GM23338 (cell line): ENCODE measurements at regions not wholly inside any gene's neighbourhood (a gene's known extent, or its start where the extent isn't known, plus 50 kb on each side); places are given as distances from the start of the nearest gene placed in this dataset.

ENCODE experiments used
- ATAC-seq: fragments of 200-7000 bp; cut with Tn5 transposase; 3 replicates; pipeline ENCODE4 v1.9.1; 2020
- DNase-seq: peaks from one replicate; pipeline ENCODE4 v3.0.0-alpha.2; 2015; ENCODE audit warnings: low spot score
- H2AFZ ChIP-seq: fragments of 200-600 bp; sonication (generic); 2 replicates; pipeline ENCODE4 v1.8.0; 2016; ENCODE audit warnings: antibody characterized with exemption, mild to moderate bottlenecking, moderate library complexity
- H3F3A ChIP-seq: fragments of 200-600 bp; sonication (generic); replicated peaks from 2 replicates; pipeline ENCODE4 v1.8.0; 2017; ENCODE audit warnings: antibody characterized with exemption, mixed run types, low read depth
- H3K27ac ChIP-seq: fragments of 200-600 bp; sonication (generic); 2 replicates; pipeline ENCODE4 v1.6.1; 2016; ENCODE audit warnings: low read depth
- H3K27me3 ChIP-seq: fragments of 200-600 bp; sonication (generic); 2 replicates; pipeline ENCODE4 v1.8.0; 2016; ENCODE audit warnings: mild to moderate bottlenecking, mixed run types, moderate library complexity; ENCODE audit not compliant: insufficient read depth
- H3K36me3 ChIP-seq: fragments of 200-600 bp; sonication (generic); 2 replicates; pipeline ENCODE4 v1.8.0; 2016; ENCODE audit warnings: mild to moderate bottlenecking; ENCODE audit not compliant: insufficient read depth
- H3K4me1 ChIP-seq: fragments of 200-600 bp; sonication (generic); 2 replicates; pipeline ENCODE4 v1.8.0; 2016; ENCODE audit warnings: mild to moderate bottlenecking, moderate library complexity; ENCODE audit not compliant: insufficient read depth
- H3K4me2 ChIP-seq: fragments of 200-600 bp; sonication (generic); 2 replicates; pipeline ENCODE4 v1.7.1; 2017; ENCODE audit warnings: mixed run types
- H3K4me3 ChIP-seq: fragments of 200-600 bp; sonication (generic); 2 replicates; pipeline ENCODE4 v1.6.1; 2016; ENCODE audit warnings: mixed run types
- H3K79me2 ChIP-seq: fragments of 200-600 bp; sonication (generic); replicated peaks from 2 replicates; pipeline ENCODE4 v1.8.0; 2017; ENCODE audit warnings: mild to moderate bottlenecking; ENCODE audit not compliant: insufficient read depth
- H3K9me2 ChIP-seq: fragments of 200-600 bp; sonication (generic); 2 replicates; pipeline ENCODE4 v1.8.0; 2017; ENCODE audit not compliant: insufficient read depth
- H4K20me1 ChIP-seq: fragments of 200-600 bp; sonication (generic); replicated peaks from 2 replicates; pipeline ENCODE4 v1.8.0; 2017; ENCODE audit warnings: mild to moderate bottlenecking; ENCODE audit not compliant: insufficient read depth
- H3K27ac Mint-ChIP-seq: 2 replicates; pipeline ENCODE4 v1.8.0; 2020; ENCODE audit warnings: inconsistent platforms, mild to moderate bottlenecking, moderate library complexity, mixed read lengths
- H3K27me3 Mint-ChIP-seq: 3 replicates; pipeline ENCODE4 v1.8.0; 2022; ENCODE audit warnings: low read depth, mild to moderate bottlenecking, moderate library complexity, mixed read lengths, inconsistent platforms; ENCODE audit not compliant: insufficient read depth, poor library complexity
- H3K36me3 Mint-ChIP-seq: 3 replicates; pipeline ENCODE4 v1.8.0; 2021; ENCODE audit warnings: low read depth, mild to moderate bottlenecking, inconsistent platforms, moderate library complexity, mixed read lengths
- H3K4me1 Mint-ChIP-seq: 3 replicates; pipeline ENCODE4 v1.8.0; 2020; ENCODE audit warnings: mild to moderate bottlenecking, inconsistent platforms, mixed read lengths
- H3K4me3 Mint-ChIP-seq: 3 replicates; pipeline ENCODE4 v1.8.0; 2021; ENCODE audit warnings: moderate library complexity, mild to moderate bottlenecking, inconsistent platforms, mixed read lengths
- H3K9me3 Mint-ChIP-seq: 3 replicates; pipeline ENCODE4 v1.8.0; 2020; ENCODE audit warnings: moderate library complexity, mild to moderate bottlenecking, inconsistent platforms, mixed read lengths
- CREB1 ChIP-seq: fragments of 250-450 bp; sonication (Bioruptor Pico); IDR thresholded peaks from 2 replicates; pipeline ENCODE4 v1.5.0; 2020; ENCODE audit warnings: low read depth, mild to moderate bottlenecking, moderate library complexity
- CTCF ChIP-seq, 2 experiments: fragments of 200-600 bp in 1 of 2; sonication (generic) in 1 of 2; conservative IDR thresholded peaks; 2 replicates each; pipeline versions ENCODE4 v1.5.1 to v1.6.1; 2016 to 2017; ENCODE audit warnings: antibody characterized with exemption in 2 of 2, low read depth in 2 of 2, mild to moderate bottlenecking in 2 of 2, moderate library complexity in 1 of 2
- ETS1 ChIP-seq: IDR thresholded peaks from 2 replicates; pipeline ENCODE4 v1.6.1; 2016; ENCODE audit warnings: antibody characterized with exemption
- EZH2 ChIP-seq: fragments of 200-600 bp; sonication (generic); IDR thresholded peaks from one replicate; pipeline ENCODE4 v1.8.0; 2017; ENCODE audit warnings: antibody characterized with exemption, mild to moderate bottlenecking, low read depth; ENCODE audit not compliant: unreplicated experiment
- EZH2phosphoT487 ChIP-seq: fragments of 200-600 bp; sonication (generic); IDR thresholded peaks from one replicate; pipeline ENCODE4 v1.8.1; 2018; ENCODE audit warnings: antibody characterized with exemption; ENCODE audit not compliant: unreplicated experiment
- JUNB ChIP-seq: IDR thresholded peaks from one replicate; pipeline ENCODE4 v1.6.1; 2016; ENCODE audit warnings: antibody characterized with exemption; ENCODE audit not compliant: unreplicated experiment
- NANOG ChIP-seq: IDR thresholded peaks from 2 replicates; pipeline ENCODE4 v1.6.1; 2016; ENCODE audit warnings: antibody characterized with exemption, borderline replicate concordance
- POLR2AphosphoS5 ChIP-seq: IDR thresholded peaks from 2 replicates; pipeline ENCODE4 v1.6.1; 2016; ENCODE audit warnings: antibody characterized with exemption, low read depth
- REST ChIP-seq: IDR thresholded peaks from one replicate; pipeline ENCODE4 v1.6.1; 2018; ENCODE audit warnings: antibody characterized with exemption; ENCODE audit not compliant: unreplicated experiment
- STAT1 ChIP-seq: IDR thresholded peaks from one replicate; pipeline ENCODE4 v1.6.1; 2016; ENCODE audit warnings: antibody characterized with exemption; ENCODE audit not compliant: unreplicated experiment
- ZNF114 ChIP-seq: fragments of 250-450 bp; sonication (Bioruptor Pico); IDR thresholded peaks from 2 replicates; pipeline ENCODE4 v1.5.0; 2020; ENCODE audit warnings: mild to moderate bottlenecking, moderate library complexity
- ZNF331 ChIP-seq: fragments of 250-450 bp; sonication (Bioruptor Pico); IDR thresholded peaks from 2 replicates; pipeline ENCODE4 v1.5.0; 2020; ENCODE audit warnings: low read depth, mild to moderate bottlenecking, moderate library complexity
- ZNF462 ChIP-seq: fragments of 250-450 bp; sonication (Bioruptor Pico); IDR thresholded peaks from 2 replicates; pipeline ENCODE4 v1.5.0; 2020; ENCODE audit warnings: mild to moderate bottlenecking, moderate library complexity

- Histone ChIP-seq H3K4me1 (no peaks in the 10 kb centered on the region), H3K79me2 (no peaks in the 10 kb centered on the region), H2AFZ (peak overlapping the region; percentile 20; the same call in 1 of the 2 replicates), H3F3A (no peaks in the 10 kb centered on the region), H3K27ac (no peak overlapping the region), H3K27me3 (no peaks in the 10 kb centered on the region), H4K20me1 (no peaks in the 10 kb centered on the region), H3K9me2 (no peaks in the 10 kb centered on the region), H3K4me2 (no peak overlapping the region), H3K36me3 (no peaks in the 10 kb centered on the region), H3K4me3 (no peak overlapping the region)
- no peak for TF ChIP-seq CREB1 (CRISPR knock-in tag)
- no peak for TF ChIP-seq NANOG
- TF ChIP-seq EZH2phosphoT487, result no peak
- no peak for TF ChIP-seq JUNB
- TF ChIP-seq STAT1, result no peak
- no peak for TF ChIP-seq POLR2AphosphoS5
- no peak for TF ChIP-seq EZH2
- TF ChIP-seq ZNF462 (CRISPR knock-in tag), result no peak
- no peak for TF ChIP-seq CTCF (conservative IDR thresholded peaks at IDR 0.05; ENCODE audit: low read depth in 2 of 2)
- no peak for TF ChIP-seq ZNF331 (CRISPR knock-in tag)
- no peak for TF ChIP-seq ZNF114 (CRISPR knock-in tag)
- TF ChIP-seq ETS1, result no peak
- TF ChIP-seq REST, result no peak
- Mint-ChIP-seq H3K9me3 (peaks cover 8% of the 10 kb centered on the region; the same call in 2 of the 3 replicates), H3K27ac (no peak overlapping the region), H3K36me3 (peaks cover 3% of the 10 kb centered on the region; the same call in 2 of the 3 replicates), H3K4me3 (no peak overlapping the region), H3K4me1 (peaks cover 7% of the 10 kb centered on the region; the same call in 2 of the 3 replicates), H3K27me3 (peaks cover 2% of the 10 kb centered on the region)
- ATAC-seq (no peak), DNase-seq (no peak)
These were observed 503.7 kb downstream of the TMEM182 start for GRCh38 chr2:103265521-103265920.
